IMR-90 (cell line): ENCODE measurements at regions not wholly inside any gene's neighbourhood (a gene's known extent, or its start where the extent isn't known, plus 50 kb on each side); places are given as distances from the start of the nearest gene placed in this dataset.

Experiments
- CEBPB ChIP-seq: IDR thresholded peaks from 2 replicates; pipeline ENCODE4 v1.6.1; 2012; ENCODE audit warnings: low read depth, low read length, improper control_type of control experiment
- FOS ChIP-seq: fragments of 150-350 bp; IDR thresholded peaks from 2 replicates; pipeline ENCODE4 v1.6.1; 2016; ENCODE audit warnings: low read depth, low read length
- MXI1 ChIP-seq: IDR thresholded peaks from 2 replicates; pipeline ENCODE4 v1.6.1; 2012; ENCODE audit warnings: low read depth, mild to moderate bottlenecking, low read length, moderate library complexity, borderline replicate concordance
- SMC3 ChIP-seq: fragments of 150-350 bp; IDR thresholded peaks from 2 replicates; pipeline ENCODE4 v1.6.1; 2016; ENCODE audit warnings: low read depth, mild to moderate bottlenecking, antibody characterized with exemption, low read length, moderate library complexity
- TF ChIP-seq, protein P1 (sequence below): conservative IDR thresholded peaks from 2 replicates; pipeline ENCODE4 v1.5.1; 2012; ENCODE audit warnings: mild to moderate bottlenecking, low read depth, low read length, improper control_type of control experiment
- TF ChIP-seq, protein P2 (sequence below): fragments of 150-350 bp; IDR thresholded peaks from 2 replicates; pipeline ENCODE4 v1.6.1; 2017; ENCODE audit warnings: mild to moderate bottlenecking, antibody characterized with exemption, low read length, low read depth

DNA sequence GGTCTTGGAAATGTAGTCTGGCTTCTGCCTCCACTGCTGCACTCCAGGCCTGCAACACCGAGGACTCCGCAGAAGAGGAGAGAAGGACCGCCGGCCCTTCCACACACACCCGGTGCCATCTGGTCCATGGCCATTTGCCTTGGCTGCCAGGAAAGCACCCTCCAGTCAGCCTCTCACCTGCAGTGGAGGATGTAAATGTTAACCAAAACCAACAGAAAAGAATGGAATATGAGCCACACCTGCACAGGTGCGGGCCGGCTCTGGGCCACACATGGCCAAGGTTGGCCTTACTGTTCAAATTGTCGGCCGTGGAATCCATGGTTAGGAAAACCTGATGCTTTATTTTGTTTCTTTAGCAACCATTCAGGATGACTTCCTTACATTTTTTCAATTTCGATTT lies 178.3 kb upstream of the C2CD4B start:
- TF ChIP-seq, protein P1, sequence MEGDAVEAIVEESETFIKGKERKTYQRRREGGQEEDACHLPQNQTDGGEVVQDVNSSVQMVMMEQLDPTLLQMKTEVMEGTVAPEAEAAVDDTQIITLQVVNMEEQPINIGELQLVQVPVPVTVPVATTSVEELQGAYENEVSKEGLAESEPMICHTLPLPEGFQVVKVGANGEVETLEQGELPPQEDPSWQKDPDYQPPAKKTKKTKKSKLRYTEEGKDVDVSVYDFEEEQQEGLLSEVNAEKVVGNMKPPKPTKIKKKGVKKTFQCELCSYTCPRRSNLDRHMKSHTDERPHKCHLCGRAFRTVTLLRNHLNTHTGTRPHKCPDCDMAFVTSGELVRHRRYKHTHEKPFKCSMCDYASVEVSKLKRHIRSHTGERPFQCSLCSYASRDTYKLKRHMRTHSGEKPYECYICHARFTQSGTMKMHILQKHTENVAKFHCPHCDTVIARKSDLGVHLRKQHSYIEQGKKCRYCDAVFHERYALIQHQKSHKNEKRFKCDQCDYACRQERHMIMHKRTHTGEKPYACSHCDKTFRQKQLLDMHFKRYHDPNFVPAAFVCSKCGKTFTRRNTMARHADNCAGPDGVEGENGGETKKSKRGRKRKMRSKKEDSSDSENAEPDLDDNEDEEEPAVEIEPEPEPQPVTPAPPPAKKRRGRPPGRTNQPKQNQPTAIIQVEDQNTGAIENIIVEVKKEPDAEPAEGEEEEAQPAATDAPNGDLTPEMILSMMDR: no peak
- TF ChIP-seq FOS (no peak), SMC3 (no peak), CEBPB (no peak), MXI1 (no peak)
- TF ChIP-seq, protein P2, sequence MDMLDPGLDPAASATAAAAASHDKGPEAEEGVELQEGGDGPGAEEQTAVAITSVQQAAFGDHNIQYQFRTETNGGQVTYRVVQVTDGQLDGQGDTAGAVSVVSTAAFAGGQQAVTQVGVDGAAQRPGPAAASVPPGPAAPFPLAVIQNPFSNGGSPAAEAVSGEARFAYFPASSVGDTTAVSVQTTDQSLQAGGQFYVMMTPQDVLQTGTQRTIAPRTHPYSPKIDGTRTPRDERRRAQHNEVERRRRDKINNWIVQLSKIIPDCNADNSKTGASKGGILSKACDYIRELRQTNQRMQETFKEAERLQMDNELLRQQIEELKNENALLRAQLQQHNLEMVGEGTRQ: no peak
